ENCODE measurements at regions not wholly inside any gene's neighbourhood (a gene's known extent, or its start where the extent isn't known, plus 50 kb on each side); places are given as distances from the start of the nearest gene placed in this dataset.

GRCh38 chr9:115914291-115914690 lies 239.3 kb upstream of the PAPPA start:
- H4K20me1 ChIP-seq (ENCODE audit: control insufficient read depth, insufficient read depth, insufficient read length), result no peaks in the 10 kb centered on the region
- no peaks in the 10 kb centered on the region for H3K79me2 ChIP-seq (ENCODE audit: insufficient read depth, low read length)
- no peak overlapping the region for H3K9ac ChIP-seq (ENCODE audit: extremely low read depth, insufficient read length, low read length)
- no peak overlapping the region for H2AFZ ChIP-seq (ENCODE audit: low read length)
- H3K56ac ChIP-seq (ENCODE audit: insufficient read length, low read depth, low read length), result no peak overlapping the region
- H3K27ac ChIP-seq (ENCODE audit: insufficient read length, low read depth, low read length), result no peak overlapping the region
- no peaks in the 10 kb centered on the region for H3K9me3 Mint-ChIP-seq
- no peak for TF ChIP-seq CTCF (conservative IDR thresholded peaks at IDR 0.05)
- no peak overlapping the region for H2BK15ac ChIP-seq (ENCODE audit: low read depth, low read length)
- no peak overlapping the region for H2BK20ac ChIP-seq (ENCODE audit: low read depth, low read length, poor library complexity, severe bottlenecking)
- H2AK5ac ChIP-seq (ENCODE audit: insufficient read length, low read length), result no peak overlapping the region
- H4K91ac ChIP-seq (ENCODE audit: insufficient read length, low read depth, low read length), result no peak overlapping the region
- H3K14ac ChIP-seq (ENCODE audit: insufficient read depth, low read length), result no peak overlapping the region
- no peak overlapping the region for H4K5ac ChIP-seq (ENCODE audit: insufficient read length, low read depth, low read length)
- no peaks in the 10 kb centered on the region for H3K36me3 Mint-ChIP-seq (ENCODE audit: insufficient read depth in 1 of 3, low read depth in 3 of 3)
- H3K18ac ChIP-seq (ENCODE audit: insufficient read length, low read depth, low read length), result no peak overlapping the region
- no CpG with 5 or more reads among the region's 5 CpGs for WGBS (ENCODE audit: extremely low coverage, insufficient read length, low lambda C conversion rate)
- peaks cover 5 to 6% of the 10 kb centered on the region in 2 experiments; a peak in 2 of 4 replicates for H3K4me1 Mint-ChIP-seq
- no peak overlapping the region for H2BK5ac ChIP-seq (ENCODE audit: insufficient read length, low read length)
- H2BK12ac ChIP-seq (ENCODE audit: insufficient read length, low read depth, low read length), result no peak overlapping the region
- no peaks in the 10 kb centered on the region for H3K4me1 ChIP-seq (ENCODE audit: insufficient read depth, low read length)
- no peaks in the 10 kb centered on the region for H3K79me1 ChIP-seq (ENCODE audit: insufficient read depth, low read depth, low read length, poor library complexity, severe bottlenecking)
- H3K4ac ChIP-seq (ENCODE audit: low read depth, low read length), result no peak overlapping the region
- H3K23me2 ChIP-seq (ENCODE audit: insufficient read length, low read depth, low read length, poor library complexity, severe bottlenecking), result no peaks in the 10 kb centered on the region
- no peak overlapping the region for H4K8ac ChIP-seq (replicated peaks; ENCODE audit: insufficient read length, low read depth, low read length)
- DNase-seq, result no peak
- H3T11ph ChIP-seq (ENCODE audit: low read length), result no peak overlapping the region
- H3K4me3 Mint-ChIP-seq, result no peak overlapping the region
- H3K9me3 ChIP-seq (ENCODE audit: control insufficient read depth, low read depth, low read length), result no peaks in the 10 kb centered on the region
- no peak overlapping the region for H3K27ac Mint-ChIP-seq
- no peaks in the 10 kb centered on the region for H3K27me3 ChIP-seq (ENCODE audit: insufficient read depth, low read length)
- H3K23ac ChIP-seq (ENCODE audit: insufficient read length, low read depth, low read length), result no peak overlapping the region
- no peak overlapping the region for H3K4me2 ChIP-seq (ENCODE audit: insufficient read depth, insufficient read length, low read length)
- no peaks in the 10 kb centered on the region for H3K27me3 Mint-ChIP-seq (ENCODE audit: low read depth)
- H2BK120ac ChIP-seq (ENCODE audit: low read depth, low read length, poor library complexity, severe bottlenecking), result no peak overlapping the region
